ENCODE measurements at regions not wholly inside any gene's neighbourhood (a gene's known extent, or its start where the extent isn't known, plus 50 kb on each side); places are given as distances from the start of the nearest gene placed in this dataset.

DNA sequence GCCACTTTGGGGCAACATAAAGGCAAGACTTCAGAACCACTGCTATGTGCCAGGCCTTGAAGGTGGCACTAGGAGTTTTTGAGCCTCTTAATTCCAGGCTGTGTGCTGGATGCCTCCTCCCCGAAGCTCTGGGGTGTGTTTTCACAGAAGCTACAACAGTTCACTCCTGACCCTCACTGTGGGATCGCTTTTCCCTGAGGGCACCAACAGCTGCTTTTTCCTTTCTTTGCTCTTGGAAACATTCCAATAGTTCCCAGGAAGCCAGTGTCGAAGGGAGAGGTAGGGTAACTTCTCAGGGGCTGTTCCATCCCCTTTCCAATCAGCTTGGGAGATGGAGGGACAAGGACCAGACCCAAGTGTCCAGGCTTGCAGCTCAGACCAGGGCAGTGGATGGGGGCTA, 153.4 kb downstream of the C1orf94 start:
- DNase-seq (ENCODE audit: low read depth, low spot score) = no peak

DNA sequence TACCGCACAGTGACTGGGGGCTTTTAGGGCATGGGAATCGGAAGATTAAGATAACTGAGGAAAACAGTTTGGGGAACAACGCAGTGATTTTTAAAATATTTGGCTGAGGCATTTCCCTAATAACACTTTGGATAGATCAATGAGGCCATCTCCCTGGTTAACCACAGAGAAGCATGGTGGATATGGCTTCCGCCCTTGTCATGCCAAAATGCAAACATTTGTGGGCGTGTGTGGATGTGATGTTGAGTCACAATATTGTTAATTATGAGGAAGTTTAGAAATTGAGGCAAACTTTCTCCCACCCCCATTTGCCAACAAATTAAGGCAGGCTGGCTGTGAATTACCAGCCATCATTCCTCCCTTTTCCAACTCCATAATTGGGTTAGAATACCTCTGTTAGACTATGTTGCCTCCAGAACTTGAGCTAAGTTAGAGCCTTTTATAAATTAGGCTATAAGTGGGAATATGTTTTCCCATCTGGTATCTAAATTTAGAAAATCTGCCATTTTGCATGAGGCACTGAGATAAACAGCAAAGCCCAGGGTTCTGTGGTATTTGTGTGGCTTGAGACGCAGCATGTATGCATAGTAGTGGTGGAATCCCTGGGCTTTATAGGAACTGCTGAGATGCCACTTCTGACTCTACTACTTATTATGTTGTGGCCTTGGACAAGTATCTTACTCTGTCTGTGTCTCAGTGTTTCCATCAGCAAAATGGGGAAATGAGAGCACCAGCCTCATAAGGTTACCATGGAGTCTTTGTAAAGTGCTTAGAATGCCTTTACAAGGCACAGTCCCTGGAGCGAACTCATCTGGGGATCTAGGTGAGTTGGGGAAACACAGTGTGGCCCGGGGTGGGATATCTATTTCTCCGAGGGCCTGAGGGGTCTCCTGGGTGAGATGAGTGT, 154.6 kb downstream of the C1orf94 start:
- DNase-seq (ENCODE audit: low read depth, low spot score) = no peak

DNA sequence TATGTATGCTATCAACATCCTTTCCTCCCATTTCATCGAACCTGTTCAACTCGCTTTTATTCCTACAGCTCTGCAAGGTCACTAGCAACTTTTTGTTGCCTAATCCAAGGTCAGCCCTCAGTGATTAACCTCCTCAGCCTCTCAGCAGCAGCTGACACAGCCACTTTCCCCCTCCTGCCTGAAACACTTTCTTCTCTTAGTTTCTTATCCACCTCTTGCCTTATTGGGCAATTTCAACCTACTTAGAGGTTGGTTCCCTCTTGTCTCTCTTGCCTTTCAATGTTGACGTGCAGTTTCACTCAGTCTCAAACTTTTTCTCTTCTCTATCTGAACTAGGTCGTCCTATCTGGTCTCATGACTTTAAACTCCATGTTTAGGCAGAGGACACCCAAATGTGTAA, 156.3 kb downstream of the C1orf94 start:
- no peak for DNase-seq (ENCODE audit: low read depth, low spot score)

DNA sequence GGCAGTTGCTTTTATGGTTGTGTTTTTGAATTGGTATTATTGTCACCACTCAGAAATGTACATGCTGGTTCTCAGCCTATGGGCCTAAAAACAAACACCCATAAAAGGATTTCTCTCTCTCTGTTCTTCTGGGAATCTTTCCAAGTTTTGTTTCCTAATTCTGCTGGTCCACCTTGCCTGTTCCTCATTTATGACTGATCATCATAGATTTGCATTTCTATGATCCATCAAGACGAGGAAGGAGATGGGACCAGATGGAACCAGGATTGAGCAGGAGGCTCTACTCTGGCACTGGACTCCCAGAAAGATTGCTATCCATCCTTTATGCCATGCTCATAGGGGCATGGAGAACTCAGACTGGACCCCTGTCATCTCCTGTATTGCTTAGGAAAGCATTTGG, 162.2 kb downstream of the C1orf94 start:
- no peak for DNase-seq (ENCODE audit: low read depth, low spot score)

- DNase-seq (ENCODE audit: low read depth, low spot score) = no peak
Observed at GRCh38 chr1:34341896-34342295, 165.2 kb downstream of the C1orf94 start.

DNA sequence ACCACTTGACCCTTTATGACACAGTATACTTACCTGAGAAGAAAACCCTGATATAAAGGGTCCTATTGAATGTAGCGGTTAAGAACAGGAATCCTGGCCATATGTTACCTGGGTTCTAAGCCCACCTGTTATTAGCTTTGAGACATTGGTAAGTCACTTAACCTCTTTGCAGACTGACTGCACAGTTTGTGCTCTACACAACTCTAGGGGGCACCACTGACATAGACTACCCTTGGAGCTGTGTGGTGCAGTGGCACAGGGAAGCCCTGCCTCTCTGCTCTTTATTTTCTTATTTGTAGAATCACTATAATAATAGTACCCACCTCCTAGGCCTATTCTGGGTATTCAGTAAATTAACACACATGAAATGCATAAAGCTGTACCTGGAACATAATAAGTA, 165.6 kb downstream of the C1orf94 start:
- no peak for DNase-seq (ENCODE audit: low read depth, low spot score)

DNA sequence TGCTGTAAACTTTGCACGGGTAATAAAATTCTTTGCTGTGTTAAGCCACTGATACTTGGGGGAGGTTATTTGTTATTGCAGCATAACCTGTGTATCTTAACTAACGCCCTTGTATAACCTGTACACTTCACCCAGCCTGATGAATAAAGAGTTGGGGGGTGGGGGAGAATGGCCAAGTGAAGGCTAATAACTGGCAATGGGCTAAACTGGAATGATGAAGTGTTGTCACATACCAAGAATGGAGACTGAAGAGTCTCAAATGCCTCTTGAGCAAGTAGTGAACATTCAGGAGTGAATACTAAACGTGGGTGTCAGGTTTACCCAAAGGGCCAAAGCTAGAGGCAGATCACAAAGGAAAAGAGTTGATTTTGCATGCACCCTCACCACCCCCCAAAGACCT, 169.4 kb downstream of the C1orf94 start:
- DNase-seq (ENCODE audit: low read depth, low spot score) = no peak

- DNase-seq (ENCODE audit: low read depth, low spot score) = no peak
Observed at GRCh38 chr1:34353409-34353808, 176.7 kb downstream of the C1orf94 start.

DNA sequence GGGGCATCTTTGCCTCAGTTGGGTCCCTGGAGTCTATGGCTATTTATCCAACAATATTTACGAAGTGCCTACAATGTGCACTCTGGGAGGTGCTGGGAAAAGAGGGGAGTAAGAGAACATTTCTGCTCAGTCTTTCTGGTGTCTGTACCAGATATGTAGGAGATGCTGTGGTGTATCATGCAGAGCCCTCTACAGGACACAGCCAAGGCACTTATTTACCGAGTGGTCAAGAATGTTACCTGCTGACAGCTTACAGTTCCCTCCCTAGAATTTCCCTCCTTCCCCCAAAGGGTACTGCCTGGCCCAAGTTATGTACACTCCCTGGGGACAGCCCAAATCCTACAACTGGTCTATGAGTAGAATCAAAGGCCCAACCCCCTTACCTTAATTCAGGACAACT, 177.7 kb downstream of the C1orf94 start:
- no peak for DNase-seq (ENCODE audit: low read depth, low spot score)

DNA sequence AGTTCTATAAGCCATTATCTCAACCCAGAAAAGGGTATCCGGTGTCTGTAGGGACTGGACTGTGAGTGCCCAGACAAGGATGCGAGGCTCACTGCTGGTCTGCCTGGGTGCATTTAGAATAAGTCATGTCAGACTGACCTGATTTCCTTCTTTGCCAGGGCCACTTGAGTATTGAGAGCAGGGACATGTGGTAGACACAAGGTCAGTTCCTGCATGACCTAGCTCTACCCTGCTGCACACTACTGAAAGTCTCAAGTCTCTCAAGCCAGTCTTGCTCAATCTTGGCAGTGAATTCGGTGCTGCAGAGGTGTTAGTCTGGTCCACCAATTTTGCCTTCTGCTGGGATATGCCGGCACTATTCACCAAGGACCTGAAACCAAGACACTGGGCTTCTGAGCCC, 180.1 kb downstream of the C1orf94 start:
- no peak for DNase-seq (ENCODE audit: low read depth, low spot score)

DNA sequence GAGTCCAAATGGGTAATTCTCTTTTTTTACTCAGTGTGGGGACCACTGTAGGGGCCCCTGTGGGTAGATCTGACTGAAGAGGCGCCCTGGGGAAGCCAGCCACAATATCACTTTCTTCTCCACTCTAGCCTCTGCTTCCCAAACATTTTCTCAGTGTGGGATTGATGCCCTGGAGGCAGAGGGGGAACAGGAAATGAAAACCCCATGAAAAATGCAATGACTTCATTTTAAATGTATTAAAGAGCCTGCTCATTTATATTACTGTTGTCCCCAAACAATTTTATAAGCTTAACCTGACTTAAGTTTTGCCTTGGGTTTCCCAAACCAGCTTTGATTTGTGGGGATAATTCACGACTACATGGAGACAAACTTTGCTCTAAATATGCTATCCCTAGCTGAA, 181.9 kb downstream of the C1orf94 start:
- no peak for DNase-seq (ENCODE audit: low read depth, low spot score)

DNA sequence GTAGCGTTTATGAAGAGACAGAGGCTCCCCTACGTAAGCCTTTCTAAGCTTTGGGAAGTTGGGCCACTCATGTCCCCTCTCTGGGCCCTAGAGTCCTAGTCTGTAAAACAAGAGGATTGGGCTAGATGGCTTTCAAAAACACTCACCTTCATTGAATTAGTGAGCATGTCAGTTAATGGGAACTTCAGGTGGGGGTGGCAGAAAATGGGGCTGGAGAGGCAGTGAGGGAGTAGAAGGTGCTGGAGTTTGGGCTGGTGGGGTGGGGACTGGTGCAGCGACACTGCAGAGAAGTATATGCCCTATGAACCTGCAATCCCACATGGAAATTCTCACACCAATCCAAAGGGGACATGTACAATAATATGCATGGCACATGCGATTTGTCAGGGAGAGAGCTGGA, 182.7 kb downstream of the C1orf94 start:
- DNase-seq (ENCODE audit: low read depth, low spot score) = no peak

DNA sequence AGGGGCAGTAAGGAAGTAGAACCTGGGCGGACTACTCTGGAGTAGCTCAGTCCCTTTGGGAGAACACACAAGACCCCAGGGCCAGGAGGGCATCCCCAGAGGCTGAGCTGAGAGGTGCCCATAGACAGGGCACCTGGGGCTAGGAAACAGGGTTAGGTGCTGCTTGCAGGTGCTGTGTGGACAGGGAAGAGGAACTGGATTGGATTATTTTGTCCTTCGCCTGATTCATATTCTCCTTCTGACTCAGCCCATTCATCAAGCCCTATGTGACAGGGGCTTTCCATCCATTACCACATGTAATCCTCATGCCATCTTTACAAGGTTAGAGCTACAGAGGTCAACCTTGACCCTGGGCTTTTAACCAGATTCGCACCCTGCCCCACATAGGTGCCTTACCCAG, 183.9 kb downstream of the C1orf94 start:
- no peak for DNase-seq (ENCODE audit: low read depth, low spot score)

DNA sequence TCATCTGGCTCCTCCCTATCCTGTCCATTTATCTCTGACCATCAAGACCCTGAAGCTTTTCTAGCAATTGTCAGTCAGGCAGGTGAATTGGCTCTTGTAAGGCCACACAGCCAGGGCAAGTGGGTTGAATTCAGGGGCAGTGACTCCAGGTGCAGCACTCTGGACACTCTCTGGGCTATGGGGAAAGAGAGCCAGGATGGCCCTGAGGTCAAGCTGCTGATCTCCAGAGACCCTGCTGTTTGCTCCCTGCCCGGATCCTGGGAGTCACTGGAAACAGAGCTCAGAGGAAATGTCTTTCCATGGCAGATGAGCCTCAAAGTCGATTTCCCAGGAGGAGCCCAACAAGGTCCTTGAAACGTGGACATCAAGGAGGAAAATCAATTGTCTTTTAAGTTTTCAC, 184.4 kb downstream of the C1orf94 start:
- no peak for DNase-seq (ENCODE audit: low read depth, low spot score)

DNA sequence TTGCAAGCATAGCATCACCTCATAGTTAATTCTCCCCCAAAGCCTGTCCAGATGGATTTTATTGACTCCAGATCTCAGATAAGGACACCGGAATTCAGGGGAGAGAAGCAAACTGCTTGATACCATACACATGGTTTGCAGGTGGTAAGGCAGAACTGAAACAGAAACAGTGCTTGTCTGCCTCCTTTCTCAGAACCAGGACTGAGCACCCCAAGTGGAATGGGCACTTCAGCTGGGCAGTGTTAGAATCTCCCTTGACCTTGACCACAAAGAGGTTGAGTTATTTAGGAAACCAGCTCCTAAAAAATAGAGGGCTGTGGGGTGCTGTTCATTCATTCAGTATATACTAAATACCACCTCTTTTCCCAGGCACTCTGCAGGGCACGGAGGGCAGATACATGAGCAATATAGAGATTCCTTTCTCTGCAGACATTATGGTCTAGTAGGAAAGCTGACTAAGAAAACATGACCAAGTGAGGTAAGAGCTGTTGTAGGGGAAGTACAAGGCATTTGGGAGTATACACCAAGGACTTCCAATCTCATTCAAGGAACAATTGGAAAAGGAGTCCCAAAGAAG, 185.2 kb downstream of the C1orf94 start:
- no peak for DNase-seq (ENCODE audit: low read depth, low spot score)

DNA sequence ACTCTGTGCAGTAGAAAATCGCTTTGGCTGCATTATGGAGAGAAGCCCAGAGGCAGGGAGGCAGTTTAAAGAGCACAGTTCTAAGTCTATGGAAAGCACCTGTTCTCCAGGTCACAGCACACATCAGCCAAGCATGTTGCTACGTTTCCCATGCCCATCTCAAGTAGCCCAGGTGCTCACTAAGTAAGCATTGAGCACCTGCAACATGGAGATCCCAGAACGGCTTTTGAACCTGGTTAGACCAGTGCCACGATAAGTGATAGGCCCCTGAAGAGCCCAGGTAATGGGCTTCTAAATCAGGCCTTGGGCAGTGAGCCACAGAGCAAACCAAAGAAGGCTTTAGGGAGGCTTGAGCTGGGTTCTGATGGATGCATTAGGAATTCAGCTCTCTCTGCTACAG, 186.2 kb downstream of the C1orf94 start:
- no peak for DNase-seq (ENCODE audit: low read depth, low spot score)

GRCh38 chr1:34363447-34363846, 186.7 kb downstream of the C1orf94 start:
- no peak for DNase-seq (ENCODE audit: low read depth, low spot score)

DNA sequence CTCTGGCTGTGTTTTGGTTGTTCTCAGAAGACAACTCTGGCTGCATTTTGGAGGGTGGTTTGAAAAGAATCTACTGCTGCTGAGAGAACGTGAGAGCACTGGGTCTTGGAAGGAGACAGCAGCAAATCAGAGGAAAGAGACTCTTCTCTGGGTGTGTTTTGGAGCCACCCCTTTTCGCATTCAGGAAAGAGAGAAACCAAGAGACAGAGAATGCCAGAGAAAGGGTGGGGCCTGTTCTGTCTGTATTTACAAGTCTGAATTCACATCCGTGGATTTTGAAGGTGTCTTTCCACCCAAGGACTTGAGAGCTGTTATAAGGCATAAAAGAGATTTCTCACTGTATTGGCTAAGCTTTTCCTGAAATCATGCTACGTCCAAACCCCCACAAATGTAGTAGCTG, 187.2 kb downstream of the C1orf94 start:
- DNase-seq (ENCODE audit: low read depth, low spot score) = no peak

DNA sequence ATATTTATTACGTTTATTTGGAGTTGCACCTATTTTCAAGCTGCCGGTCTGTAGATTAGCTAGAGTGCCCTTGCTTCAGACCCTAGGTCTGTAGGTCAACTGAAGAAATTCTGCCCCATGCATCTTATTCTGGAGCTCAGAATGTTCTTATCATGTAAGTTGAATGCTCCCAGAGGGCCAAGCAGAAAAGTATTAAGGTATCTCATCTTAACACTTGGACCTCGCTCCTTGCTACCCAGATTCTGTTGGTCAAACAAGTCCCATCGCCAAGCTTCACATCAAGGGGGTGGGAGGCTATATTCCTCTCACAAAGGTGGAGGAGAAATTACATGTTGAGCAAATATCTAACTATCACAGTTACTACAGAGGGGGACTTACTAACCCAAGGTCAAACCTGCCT, 187.7 kb downstream of the C1orf94 start:
- DNase-seq (ENCODE audit: low read depth, low spot score) = no peak

- DNase-seq (ENCODE audit: low read depth, low spot score) = no peak
Observed at GRCh38 chr1:34365295-34365694, 188.6 kb downstream of the C1orf94 start.

GRCh38 chr1:34366875-34367624, 190.3 kb downstream of the C1orf94 start:
- DNase-seq (ENCODE audit: low read depth, low spot score) = no peak

DNA sequence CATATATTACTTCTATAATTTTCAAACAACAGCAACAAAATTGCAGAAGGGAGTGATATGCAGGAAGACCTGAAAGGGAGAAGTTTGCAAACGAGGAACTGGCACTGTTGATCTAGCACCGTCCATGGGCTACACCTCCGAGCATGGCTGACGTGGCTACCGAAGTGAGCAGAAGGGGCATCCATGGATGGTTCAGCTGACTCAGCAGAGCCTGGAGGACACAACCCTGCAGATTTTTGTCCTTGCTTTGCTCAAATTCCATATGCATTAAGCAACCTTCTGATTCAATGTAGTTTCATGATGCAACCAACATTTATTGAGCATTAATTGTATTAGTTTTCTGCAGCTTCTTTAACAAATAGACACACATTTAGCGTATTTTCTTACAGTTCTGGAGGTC, 191.2 kb downstream of the C1orf94 start:
- DNase-seq (ENCODE audit: low read depth, low spot score) = no peak
